H1 (cell line): ENCODE measurements at regions not wholly inside any gene's neighbourhood (a gene's known extent, or its start where the extent isn't known, plus 50 kb on each side); places are given as distances from the start of the nearest gene placed in this dataset.

Source experiments
- CTCF ChIA-PET: fragments of 300-600 bp; sonication (Branson Sonifier 250); formaldehyde crosslinking; loops from one replicate; lab custom pipeline; 2021; ENCODE audit not compliant: partially characterized antibody; lab: Charles Lee
- POLR2A ChIA-PET: fragments of 300-600 bp; sonication (Branson Sonifier 250); formaldehyde crosslinking; loops from one replicate; lab custom pipeline; 2021; ENCODE audit warnings: inconsistent platforms; ENCODE audit not compliant: partially characterized antibody; lab: Charles Lee
- DNase-seq, 2 experiments: peaks; one replicate each; pipeline versions ENCODE4 v3.0.0 to v3.0.0-alpha.2; 2010 to 2022; ENCODE audit warnings: low spot score in 2 of 2, low read depth in 1 of 2, mixed read lengths in 1 of 2
- FAIRE-seq: peaks from 2 replicates; lab custom pipeline; 2011; peaks lifted over from hg19 to GRCh38; lab: Jason Lieb, UNC
- H2AFZ ChIP-seq: 2 replicates; pipeline ENCODE4 v1.8.1; 2012; ENCODE audit warnings: low read length, inconsistent platforms
- H2AK5ac ChIP-seq: 2 replicates; pipeline ENCODE4 v1.6.1; 2013; ENCODE audit warnings: low read depth, low read length
- H2BK120ac ChIP-seq: replicated peaks from 2 replicates; pipeline ENCODE3; 2013; ENCODE audit warnings: low read depth, low read length, inconsistent platforms
- H2BK12ac ChIP-seq: 2 replicates; pipeline ENCODE4 v1.6.1; 2013; ENCODE audit warnings: low read depth, low read length
- H2BK15ac ChIP-seq: 2 replicates; pipeline ENCODE4 v1.6.1; 2013; ENCODE audit warnings: low read length
- H2BK20ac ChIP-seq: 2 replicates; pipeline ENCODE4 v1.6.1; 2013; ENCODE audit warnings: low read length
- H2BK5ac ChIP-seq: 2 replicates; pipeline ENCODE4 v1.6.1; 2013; ENCODE audit warnings: low read depth, low read length
- H3K14ac ChIP-seq: 2 replicates; pipeline ENCODE4 v1.6.1; 2013; ENCODE audit warnings: inconsistent platforms; ENCODE audit not compliant: insufficient read length
- H3K18ac ChIP-seq: 2 replicates; pipeline ENCODE4 v1.6.1; 2013; ENCODE audit warnings: low read length; ENCODE audit errors: extremely low read depth
- H3K23ac ChIP-seq: 2 replicates; pipeline ENCODE4 v1.6.1; 2013; ENCODE audit warnings: inconsistent platforms; ENCODE audit not compliant: insufficient read length
- H3K23me2 ChIP-seq: 2 replicates; pipeline ENCODE4 v1.6.1; 2013; ENCODE audit warnings: low read depth, low read length
- H3K27ac ChIP-seq: 2 replicates; pipeline ENCODE4 v1.6.1; 2011; ENCODE audit warnings: low read depth, low read length, inconsistent platforms
- H3K27me3 ChIP-seq, 4 experiments: replicated peaks in 1 of 4; 1 replicate in 1 of 4; 2 replicates in 3 of 4; pipeline versions ENCODE4 v1.6.1 to v1.8.1; 2011 to 2013; ENCODE audit warnings: low read length in 3 of 4, mild to moderate bottlenecking in 3 of 4, inconsistent platforms in 2 of 4, mixed read lengths in 2 of 4, moderate library complexity in 1 of 4; ENCODE audit not compliant: control insufficient read depth in 3 of 4, insufficient read depth in 3 of 4; ENCODE audit errors: extremely low read depth in 1 of 4
- H3K36me3 ChIP-seq, 4 experiments: 2 replicates each; pipeline versions ENCODE4 v1.6.1 to v1.8.1; 2011 to 2013; ENCODE audit warnings: mild to moderate bottlenecking in 4 of 4, low read length in 3 of 4, moderate library complexity in 2 of 4, control low read depth in 1 of 4, inconsistent platforms in 1 of 4; ENCODE audit not compliant: insufficient read depth in 4 of 4, control insufficient read depth in 2 of 4
- H3K4ac ChIP-seq: replicated peaks from 2 replicates; pipeline ENCODE3; 2013; ENCODE audit warnings: low read length, low read depth, mixed read lengths, inconsistent platforms; ENCODE audit not compliant: insufficient read length
- H3K4me1 ChIP-seq, 4 experiments: replicated peaks in 1 of 4; 1 replicate in 1 of 4; 2 replicates in 3 of 4; pipeline versions ENCODE4 v1.6.1 to v1.8.1; 2011 to 2013; ENCODE audit warnings: low read length in 3 of 4, inconsistent platforms in 2 of 4, mixed read lengths in 1 of 4; ENCODE audit not compliant: insufficient read depth in 4 of 4, control insufficient read depth in 3 of 4
- H3K4me2 ChIP-seq, 2 experiments: 2 replicates each; pipeline versions ENCODE4 v1.6.1 to v1.8.1; 2011 to 2013; ENCODE audit warnings: low read depth in 2 of 2, low read length in 2 of 2, control low read depth in 1 of 2, inconsistent platforms in 1 of 2, mild to moderate bottlenecking in 1 of 2; ENCODE audit not compliant: insufficient read depth in 1 of 2
- H3K4me3 ChIP-seq, 4 experiments: fragments of 200-600, 300-600 bp in 1 of 4; sonication (generic), shearing (Covaris generic), sonication (Bioruptor Twin) in 1 of 4; 2 replicates each; pipeline versions ENCODE4 v1.5.1 to v1.8.1; 2011 to 2016; ENCODE audit warnings: low read length in 4 of 4, low read depth in 3 of 4, control low read depth in 2 of 4, inconsistent platforms in 2 of 4, mild to moderate bottlenecking in 2 of 4, mixed read lengths in 1 of 4, moderate library complexity in 1 of 4; ENCODE audit not compliant: insufficient read depth in 2 of 4; ENCODE audit errors: extremely low read depth in 1 of 4
- H3K56ac ChIP-seq: replicated peaks from 2 replicates; pipeline ENCODE3; 2013; ENCODE audit warnings: low read depth, mild to moderate bottlenecking, mixed read lengths, low read length, inconsistent platforms; ENCODE audit not compliant: insufficient read length
- H3K79me1 ChIP-seq: 2 replicates; pipeline ENCODE4 v1.6.1; 2013; ENCODE audit warnings: low read depth, low read length, control low read depth
- H3K79me2 ChIP-seq, 2 experiments: 2 replicates each; pipeline versions ENCODE4 v1.6.1 to v1.8.1; 2012 to 2013; ENCODE audit warnings: low read length in 2 of 2, mild to moderate bottlenecking in 2 of 2, inconsistent platforms in 1 of 2; ENCODE audit not compliant: insufficient read depth in 2 of 2, control insufficient read depth in 1 of 2
- H3K9ac ChIP-seq, 4 experiments: replicated peaks in 1 of 4; 1 replicate in 1 of 4; 2 replicates in 3 of 4; pipeline versions ENCODE4 v1.6.1 to v1.8.1; 2011 to 2013; ENCODE audit warnings: low read depth in 3 of 4, low read length in 3 of 4, control low read depth in 2 of 4, mild to moderate bottlenecking in 2 of 4, moderate library complexity in 2 of 4, inconsistent platforms in 1 of 4; ENCODE audit errors: extremely low read depth in 1 of 4
- H3K9me3 ChIP-seq, 2 experiments: 2 replicates each; pipeline versions ENCODE4 v1.6.1 to v1.8.1; 2012 to 2013; ENCODE audit warnings: mild to moderate bottlenecking in 2 of 2, moderate library complexity in 2 of 2, control low read depth in 1 of 2, inconsistent platforms in 1 of 2, low read depth in 1 of 2, low read length in 1 of 2, mixed read lengths in 1 of 2; ENCODE audit not compliant: insufficient read depth in 2 of 2
- H4K20me1 ChIP-seq, 2 experiments: replicated peaks in 1 of 2; 2 replicates each; pipeline versions ENCODE3 to v1.8.1; 2011 to 2013; ENCODE audit warnings: inconsistent platforms in 2 of 2, low read length in 2 of 2, mild to moderate bottlenecking in 1 of 2; ENCODE audit not compliant: insufficient read depth in 2 of 2, control insufficient read depth in 1 of 2
- H4K5ac ChIP-seq: 2 replicates; pipeline ENCODE4 v1.6.1; 2013; ENCODE audit warnings: low read length, low read depth, mixed read lengths, inconsistent platforms; ENCODE audit not compliant: insufficient read length
- H4K8ac ChIP-seq: 2 replicates; pipeline ENCODE4 v1.8.0; 2013; ENCODE audit warnings: mild to moderate bottlenecking, moderate library complexity, low read length, inconsistent platforms; ENCODE audit not compliant: insufficient read depth; ENCODE audit errors: extremely low read depth
- H4K91ac ChIP-seq: replicated peaks from 2 replicates; pipeline ENCODE3; 2013; ENCODE audit warnings: low read length, mixed read lengths, inconsistent platforms; ENCODE audit not compliant: insufficient read length
- CEBPB ChIP-seq: IDR thresholded peaks from 2 replicates; pipeline ENCODE4 v1.6.1; 2012; ENCODE audit warnings: low read depth, low read length
- EZH2 ChIP-seq: fragments of 200-600 bp; sonication (generic); IDR thresholded peaks from 2 replicates; pipeline ENCODE4 v1.7.1; 2012; ENCODE audit warnings: low read depth, mild to moderate bottlenecking, moderate library complexity, low read length, inconsistent platforms; ENCODE audit not compliant: severe bottlenecking
- MAX ChIP-seq: IDR thresholded peaks from 2 replicates; pipeline ENCODE4 v1.6.1; 2012; ENCODE audit warnings: inconsistent platforms
- SP2 ChIP-seq: IDR thresholded peaks from 2 replicates; pipeline ENCODE4 v1.6.1; 2012; ENCODE audit warnings: mild to moderate bottlenecking, low read length, inconsistent platforms
- SP4 ChIP-seq: IDR thresholded peaks from 2 replicates; pipeline ENCODE4 v1.6.1; 2012; ENCODE audit warnings: low read length, inconsistent platforms
- WGBS, 2 experiments: shearing (Covaris generic) in 1 of 2; methylation state at CpG; one replicate each; pipeline versions ENCODE4 v1.1.6 to v1.1.7; 2013 to 2015; ENCODE audit warnings: low lambda C conversion rate in 2 of 2, mixed read lengths in 2 of 2, inconsistent platforms in 1 of 2, low coverage in 1 of 2, missing lambda C conversion rate in 1 of 2; ENCODE audit not compliant: insufficient replicate concordance in 2 of 2, insufficient coverage in 1 of 2, insufficient read length in 1 of 2; ENCODE audit errors: extremely low coverage in 1 of 2, missing lambda C conversion rate in 1 of 2; 5-methylcytosine and 5-hydroxymethylcytosine counted together

- Histone ChIP-seq H3K4me3 (no peak overlapping the region; a peak in 1 of 8 replicates), H2BK5ac (no peak overlapping the region), H3K36me3 (no peaks in the 10 kb centered on the region; a peak in 1 of 8 replicates), H4K8ac (no peak overlapping the region), H4K5ac (no peak overlapping the region), H2AK5ac (no peak overlapping the region), H2BK15ac (no peak overlapping the region), H3K79me1 (no peaks in the 10 kb centered on the region), H3K79me2 (no peaks in the 10 kb centered on the region), H2BK12ac (no peak overlapping the region), H3K4me1 (peaks cover 0 to 5% (median 0%) of the 10 kb centered on the region in 4 experiments; a peak in 2 of 7 replicates), H3K9me3 (0 out of 4 replicates have a peak, but pooled peaks cover 0 to 3% of the 10 kb centered on the region in 2 experiments), H2AFZ (no peak overlapping the region), H3K27ac (no peak overlapping the region; the same call in 1 of the 2 replicates), H4K91ac (no peak overlapping the region), H3K23me2 (no peaks in the 10 kb centered on the region), H3K9ac (no peak overlapping the region), H3K14ac (no peak overlapping the region), H3K56ac (no peak overlapping the region), H2BK120ac (no peak overlapping the region), H2BK20ac (no peak overlapping the region), H3K23ac (no peak overlapping the region), H3K18ac (no peak overlapping the region), H3K4me2 (no peak overlapping the region), H4K20me1 (no peaks in the 10 kb centered on the region), H3K27me3 (no peaks in the 10 kb centered on the region), H3K4ac (no peak overlapping the region)
- ChIA-PET CTCF (no interaction called here), POLR2A (no interaction called here)
- DNase-seq (no peak), FAIRE-seq (no peak)
- 76% methylated on average over 1 of the region's 1 CpG; no CpG with 5 or more reads in 1 of the 2 experiments for WGBS, 2 experiments
- TF ChIP-seq EZH2, result no peak
- no peak for TF ChIP-seq MAX
- TF ChIP-seq SP4, result no peak
- no peak for TF ChIP-seq SP2
- TF ChIP-seq CEBPB, result peak; percentile 52; the same call in 1 of the 2 replicates
Measured at GRCh38 chr3:163914567-163914966, 1163.7 kb downstream of the SI start.
